ENCODE measurements at regions not wholly inside any gene's neighbourhood (a gene's known extent, or its start where the extent isn't known, plus 50 kb on each side); places are given as distances from the start of the nearest gene placed in this dataset.

DNA sequence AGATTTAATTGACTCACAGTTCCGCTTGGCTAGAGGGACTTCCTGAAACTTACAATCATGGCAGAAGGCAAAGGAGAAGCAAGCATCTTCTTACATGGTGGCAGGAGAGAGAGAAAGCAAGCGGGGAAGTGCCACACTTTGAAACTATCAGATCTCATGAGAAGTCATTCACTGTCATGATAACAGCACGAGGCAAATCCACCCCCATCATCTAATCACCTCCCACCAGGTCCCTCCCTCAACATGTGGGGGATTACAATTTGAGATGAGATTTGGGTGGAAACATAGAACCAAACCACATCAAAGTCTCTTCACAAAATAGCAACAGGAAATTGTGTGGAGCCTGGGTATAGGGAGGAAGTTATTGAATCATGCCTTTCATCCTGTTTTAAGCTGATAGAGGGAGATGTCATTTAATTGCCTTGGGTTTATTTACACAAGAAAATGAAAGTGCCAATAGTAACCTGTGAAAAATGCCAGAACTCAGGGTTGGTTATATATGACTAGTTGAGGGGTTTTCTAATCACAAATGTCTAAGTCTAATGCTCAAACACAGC is 624.8 kb upstream of the LMCD1 start:
- peak; percentile 3 to 63 (median 33) for DNase-seq (ENCODE audit: low read depth in 6 of 9, low spot score in 9 of 9)
- Histone ChIP-seq H3K9me3 (ENCODE audit: control insufficient read depth in 2 of 2, insufficient read depth in 1 of 2, low read length in 1 of 2) (no peaks in the 10 kb centered on the region), H3K27me3 (ENCODE audit: control insufficient read depth in 2 of 2, insufficient read depth in 1 of 2, low read length in 1 of 2) (no peaks in the 10 kb centered on the region), H3K36me3 (ENCODE audit: control insufficient read depth in 2 of 2, insufficient read depth in 2 of 2, low read length in 1 of 2) (no peaks in the 10 kb centered on the region), H3K4me3 (ENCODE audit: low read length in 2 of 2) (no peak overlapping the region), H3K4me1 (ENCODE audit: control insufficient read depth in 2 of 2, insufficient read depth in 2 of 2, low read length in 2 of 2) (no peaks in the 10 kb centered on the region), H3K27ac (ENCODE audit: low read depth in 1 of 2, low read length in 1 of 2) (no peak overlapping the region)
- WGBS = 2% methylated on average over 3 of the region's 3 CpGs

DNA sequence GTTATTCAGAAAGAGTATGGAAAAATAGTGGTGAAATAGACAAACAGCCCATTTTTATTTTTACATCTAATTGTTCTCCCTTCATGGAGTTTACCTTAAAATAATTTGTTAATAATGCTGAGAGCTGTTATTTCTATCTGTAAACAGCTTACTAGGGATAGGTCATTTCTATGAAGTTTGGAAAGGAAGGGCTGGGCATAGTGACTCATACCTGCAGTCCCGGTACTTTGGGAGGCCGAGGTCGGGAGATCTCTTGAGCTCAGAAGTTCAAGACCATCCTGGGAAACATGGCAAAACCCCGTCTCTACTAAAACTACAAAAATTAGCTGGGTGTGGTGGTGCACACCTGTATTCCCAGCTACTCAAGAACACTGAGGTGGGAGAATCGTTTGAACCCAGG is 624.3 kb upstream of the LMCD1 start:
- Histone ChIP-seq H3K27me3 (ENCODE audit: control insufficient read depth in 2 of 2, insufficient read depth in 1 of 2, low read length in 1 of 2) (no peaks in the 10 kb centered on the region), H3K4me1 (ENCODE audit: control insufficient read depth in 2 of 2, insufficient read depth in 2 of 2, low read length in 2 of 2) (no peaks in the 10 kb centered on the region), H3K4me3 (ENCODE audit: low read length in 2 of 2) (no peak overlapping the region), H3K27ac (ENCODE audit: low read depth in 1 of 2, low read length in 1 of 2) (no peak overlapping the region), H3K36me3 (ENCODE audit: control insufficient read depth in 2 of 2, insufficient read depth in 2 of 2, low read length in 1 of 2) (no peaks in the 10 kb centered on the region), H3K9me3 (ENCODE audit: control insufficient read depth in 2 of 2, insufficient read depth in 1 of 2, low read length in 1 of 2) (no peaks in the 10 kb centered on the region)
- DNase-seq (ENCODE audit: low read depth in 6 of 9, low spot score in 9 of 9) = no peak
- WGBS = 76% methylated on average over 5 of the region's 5 CpGs

DNA sequence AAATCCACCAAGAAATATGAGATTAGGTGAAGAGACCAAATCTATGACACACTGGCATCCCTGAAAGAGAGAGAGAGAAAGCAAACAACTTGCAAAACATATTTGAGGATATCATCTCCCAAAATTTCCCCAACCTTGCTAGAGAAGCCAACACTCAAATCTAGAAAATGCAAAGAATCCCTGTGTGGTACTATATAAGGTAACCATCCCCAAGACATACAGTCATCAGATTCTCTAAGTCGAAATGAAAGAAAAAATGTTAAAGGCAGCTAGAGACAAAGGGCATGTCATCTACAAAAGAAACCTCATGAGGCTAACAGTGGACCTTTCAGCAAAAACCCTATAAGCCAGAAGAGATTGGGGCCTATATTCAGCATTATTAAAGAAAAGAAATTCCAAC is 622.1 kb upstream of the LMCD1 start:
- H3K9me3 ChIP-seq (ENCODE audit: control insufficient read depth in 2 of 2, insufficient read depth in 1 of 2, low read length in 1 of 2) = peaks cover 0 to 4% of the 10 kb centered on the region in 2 donors
- 89% methylated on average over 1 of the region's 1 CpG for WGBS

DNA sequence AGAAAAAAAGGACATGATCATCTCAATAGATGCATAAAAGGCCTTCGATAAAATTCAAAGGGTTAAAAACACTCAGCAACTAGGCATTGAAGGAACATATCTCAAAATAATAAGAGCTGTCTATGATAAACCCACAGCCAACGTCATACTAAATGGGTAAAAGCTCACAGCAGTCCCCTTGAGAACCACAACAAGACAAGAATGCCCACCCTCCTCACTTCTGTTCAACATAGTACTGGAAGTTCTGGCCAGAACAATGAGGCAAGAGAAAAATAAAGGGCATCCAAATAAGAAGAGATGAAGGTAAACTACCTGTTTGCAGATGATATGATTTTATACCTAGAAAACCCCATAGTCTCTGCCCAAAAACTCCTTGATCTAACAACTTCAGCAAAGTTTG is 619.7 kb upstream of the LMCD1 start:
- no peak for DNase-seq (ENCODE audit: low read depth in 6 of 9, low spot score in 9 of 9)
- 88% methylated on average over 2 of the region's 2 CpGs for WGBS
- H3K27ac ChIP-seq (ENCODE audit: low read depth in 1 of 2, low read length in 1 of 2) = no peak overlapping the region
- H3K27me3 ChIP-seq (ENCODE audit: control insufficient read depth in 2 of 2, insufficient read depth in 1 of 2, low read length in 1 of 2) = no peaks in the 10 kb centered on the region
- no peak overlapping the region for H3K4me3 ChIP-seq (ENCODE audit: low read length in 2 of 2)
- H3K9me3 ChIP-seq (ENCODE audit: control insufficient read depth in 2 of 2, insufficient read depth in 1 of 2, low read length in 1 of 2) = peaks cover 0 to 4% of the 10 kb centered on the region in 2 donors
- no peaks in the 10 kb centered on the region for H3K4me1 ChIP-seq (ENCODE audit: control insufficient read depth in 2 of 2, insufficient read depth in 2 of 2, low read length in 2 of 2)
- no peaks in the 10 kb centered on the region for H3K36me3 ChIP-seq (ENCODE audit: control insufficient read depth in 2 of 2, insufficient read depth in 2 of 2, low read length in 1 of 2)

More for the DNA sequence above, 622.1 kb upstream of the LMCD1 start:
- H3K27me3 ChIP-seq (ENCODE audit: control insufficient read depth in 2 of 2, insufficient read depth in 1 of 2, low read length in 1 of 2) = no peaks in the 10 kb centered on the region
- H3K4me1 ChIP-seq (ENCODE audit: control insufficient read depth in 2 of 2, insufficient read depth in 2 of 2, low read length in 2 of 2) = no peaks in the 10 kb centered on the region
- no peak for DNase-seq (ENCODE audit: low read depth in 6 of 9, low spot score in 9 of 9)
- H3K36me3 ChIP-seq (ENCODE audit: control insufficient read depth in 2 of 2, insufficient read depth in 2 of 2, low read length in 1 of 2) = no peaks in the 10 kb centered on the region
- H3K4me3 ChIP-seq (ENCODE audit: low read length in 2 of 2) = no peak overlapping the region
- no peak overlapping the region for H3K27ac ChIP-seq (ENCODE audit: low read depth in 1 of 2, low read length in 1 of 2)

DNA sequence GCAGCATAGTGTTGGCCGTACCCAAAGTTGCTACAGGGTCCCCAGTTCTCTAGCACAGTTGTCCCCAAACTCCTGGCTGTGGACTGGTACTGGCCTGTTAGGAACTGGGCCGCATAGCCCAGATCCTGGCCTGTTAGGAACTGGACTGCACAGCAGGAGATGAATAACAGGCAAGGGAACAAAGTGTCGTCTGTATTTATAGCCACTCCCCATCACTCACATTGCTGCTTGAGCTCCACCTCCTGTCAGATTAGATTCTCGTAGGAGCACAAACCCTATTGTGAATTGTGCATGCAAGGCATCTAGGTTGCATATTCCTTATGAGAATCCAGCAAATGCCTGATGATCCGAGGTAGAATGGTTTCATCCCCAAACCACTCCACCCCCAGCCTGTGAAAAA is 604.0 kb upstream of the LMCD1 start:
- no peak for DNase-seq (ENCODE audit: low read depth in 6 of 9, low spot score in 9 of 9)
- no peak overlapping the region for H3K4me3 ChIP-seq (ENCODE audit: low read length in 2 of 2)
- WGBS = 84% methylated on average over 5 of the region's 5 CpGs
- H3K27me3 ChIP-seq (ENCODE audit: control insufficient read depth in 2 of 2, insufficient read depth in 1 of 2, low read length in 1 of 2) = no peaks in the 10 kb centered on the region
- peaks cover 0 to 5% of the 10 kb centered on the region in 2 donors for H3K9me3 ChIP-seq (ENCODE audit: control insufficient read depth in 2 of 2, insufficient read depth in 1 of 2, low read length in 1 of 2)
- no peaks in the 10 kb centered on the region for H3K4me1 ChIP-seq (ENCODE audit: control insufficient read depth in 2 of 2, insufficient read depth in 2 of 2, low read length in 2 of 2)
- no peak overlapping the region for H3K27ac ChIP-seq (ENCODE audit: low read depth in 1 of 2, low read length in 1 of 2)
- H3K36me3 ChIP-seq (ENCODE audit: control insufficient read depth in 2 of 2, insufficient read depth in 2 of 2, low read length in 1 of 2) = no peaks in the 10 kb centered on the region

DNA sequence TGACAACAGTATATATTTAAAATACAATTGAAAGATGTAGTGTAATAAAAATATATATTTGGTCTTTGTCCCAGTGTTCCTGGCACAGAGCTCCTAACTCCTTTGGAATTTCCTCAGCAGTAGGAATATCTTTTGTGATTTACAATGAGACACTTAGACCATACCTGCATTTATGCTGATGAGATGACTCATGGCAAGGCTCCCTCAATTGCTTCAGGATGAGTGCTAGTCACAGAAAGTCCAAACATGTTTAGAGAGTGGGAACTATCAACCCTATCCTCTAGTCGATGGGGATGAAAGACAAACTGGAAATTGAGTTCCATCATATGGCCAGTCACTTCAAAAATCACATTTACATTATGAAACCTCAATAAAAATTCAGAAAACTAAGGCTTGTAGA is 588.3 kb upstream of the LMCD1 start:
- H3K27ac ChIP-seq (ENCODE audit: low read depth in 1 of 2, low read length in 1 of 2) = no peak overlapping the region
- no peaks in the 10 kb centered on the region for H3K9me3 ChIP-seq (ENCODE audit: control insufficient read depth in 2 of 2, insufficient read depth in 1 of 2, low read length in 1 of 2)
- 90% methylated on average over 1 of the region's 1 CpG for WGBS
- no peak overlapping the region for H3K4me3 ChIP-seq (ENCODE audit: low read length in 2 of 2)
- no peak for DNase-seq (ENCODE audit: low read depth in 6 of 9, low spot score in 9 of 9)
- no peaks in the 10 kb centered on the region for H3K4me1 ChIP-seq (ENCODE audit: control insufficient read depth in 2 of 2, insufficient read depth in 2 of 2, low read length in 2 of 2)
- H3K27me3 ChIP-seq (ENCODE audit: control insufficient read depth in 2 of 2, insufficient read depth in 1 of 2, low read length in 1 of 2) = no peaks in the 10 kb centered on the region
- H3K36me3 ChIP-seq (ENCODE audit: control insufficient read depth in 2 of 2, insufficient read depth in 2 of 2, low read length in 1 of 2) = no peaks in the 10 kb centered on the region

DNA sequence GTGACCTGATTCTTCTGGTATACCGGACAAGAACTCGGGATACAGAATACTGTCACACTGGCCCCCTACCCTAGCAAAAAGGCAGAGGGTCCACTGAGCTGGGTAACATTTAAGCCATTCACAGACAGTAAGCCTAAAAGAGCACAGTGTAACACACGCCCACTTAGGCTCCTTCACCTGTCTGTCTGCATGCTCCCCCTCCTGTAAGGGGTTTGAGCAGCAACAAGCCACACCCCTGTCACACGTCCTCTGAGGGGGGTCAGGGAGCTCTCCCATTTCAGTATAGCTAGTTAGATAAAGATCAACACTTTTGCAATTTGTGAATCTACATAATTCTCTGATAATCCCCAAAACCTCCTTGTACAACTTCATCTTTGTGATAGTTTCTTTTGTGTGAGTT is 586.3 kb upstream of the LMCD1 start:
- Histone ChIP-seq H3K9me3 (ENCODE audit: control insufficient read depth in 2 of 2, insufficient read depth in 1 of 2, low read length in 1 of 2) (no peaks in the 10 kb centered on the region), H3K27me3 (ENCODE audit: control insufficient read depth in 2 of 2, insufficient read depth in 1 of 2, low read length in 1 of 2) (no peaks in the 10 kb centered on the region), H3K27ac (ENCODE audit: low read depth in 1 of 2, low read length in 1 of 2) (no peak overlapping the region), H3K4me1 (ENCODE audit: control insufficient read depth in 2 of 2, insufficient read depth in 2 of 2, low read length in 2 of 2) (no peaks in the 10 kb centered on the region), H3K4me3 (ENCODE audit: low read length in 2 of 2) (no peak overlapping the region), H3K36me3 (ENCODE audit: control insufficient read depth in 2 of 2, insufficient read depth in 2 of 2, low read length in 1 of 2) (no peaks in the 10 kb centered on the region)
- no peak for DNase-seq (ENCODE audit: low read depth in 6 of 9, low spot score in 9 of 9)
- 89% methylated on average over 4 of the region's 4 CpGs for WGBS

DNA sequence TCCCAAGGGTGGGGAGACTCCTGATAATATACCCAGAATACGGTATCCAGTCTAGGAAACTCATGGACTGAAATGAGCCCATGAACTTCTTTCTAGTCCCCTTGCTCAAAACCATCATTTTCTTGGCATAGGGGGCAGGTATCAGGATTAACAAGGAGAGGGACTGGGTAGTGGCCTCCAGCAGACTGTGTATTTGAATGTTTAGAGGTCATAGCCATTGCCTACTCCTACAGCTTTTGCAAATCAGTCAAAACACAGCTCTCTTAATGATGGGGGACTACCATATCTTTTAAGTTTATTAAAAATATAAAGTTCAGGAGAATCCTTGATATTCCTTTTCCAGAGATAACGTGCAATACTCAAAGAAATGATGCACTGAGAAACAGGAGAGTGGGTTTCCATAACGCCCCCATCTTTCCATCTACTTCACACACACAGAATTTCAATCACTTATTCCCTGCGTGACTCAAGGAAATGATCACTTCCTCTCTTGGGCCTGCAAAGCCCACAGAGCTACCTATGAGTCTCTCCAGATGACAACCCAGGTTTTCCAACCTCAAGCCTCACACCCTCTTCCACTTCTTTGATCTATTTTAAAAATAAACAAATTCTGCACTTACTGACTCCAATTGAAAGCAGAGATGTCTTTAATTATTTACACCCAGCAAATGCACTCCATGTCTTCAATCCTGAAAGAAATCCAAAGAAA is 584.0 kb upstream of the LMCD1 start:
- Histone ChIP-seq H3K27me3 (ENCODE audit: control insufficient read depth in 2 of 2, insufficient read depth in 1 of 2, low read length in 1 of 2) (no peaks in the 10 kb centered on the region), H3K4me3 (ENCODE audit: low read length in 2 of 2) (no peak overlapping the region), H3K36me3 (ENCODE audit: control insufficient read depth in 2 of 2, insufficient read depth in 2 of 2, low read length in 1 of 2) (no peaks in the 10 kb centered on the region), H3K27ac (ENCODE audit: low read depth in 1 of 2, low read length in 1 of 2) (no peak overlapping the region), H3K9me3 (ENCODE audit: control insufficient read depth in 2 of 2, insufficient read depth in 1 of 2, low read length in 1 of 2) (no peaks in the 10 kb centered on the region), H3K4me1 (ENCODE audit: control insufficient read depth in 2 of 2, insufficient read depth in 2 of 2, low read length in 2 of 2) (no peaks in the 10 kb centered on the region)
- DNase-seq (ENCODE audit: low read depth in 6 of 9, low spot score in 9 of 9) = no peak
- WGBS = 71% methylated on average over 4 of the region's 4 CpGs

DNA sequence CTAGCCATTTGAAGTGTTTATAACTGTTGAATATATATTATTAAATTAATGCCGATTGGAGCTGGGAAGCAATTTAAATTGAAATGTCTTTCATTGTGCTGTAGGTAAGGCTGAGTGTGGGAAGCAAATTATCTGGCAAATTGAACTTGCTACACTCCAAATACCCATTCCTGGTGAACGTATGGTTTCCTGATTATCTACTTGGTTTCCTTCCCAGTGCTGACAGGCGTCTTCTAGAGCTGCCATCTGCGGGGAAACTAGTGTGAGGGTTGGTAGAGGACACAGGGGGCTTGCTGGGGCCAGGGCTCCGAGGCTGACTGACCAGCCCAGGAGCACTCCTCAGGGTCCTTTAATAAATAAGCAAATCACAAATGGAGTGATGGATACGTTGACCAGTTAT is 581.4 kb upstream of the LMCD1 start:
- DNase-seq (ENCODE audit: low read depth in 6 of 9, low spot score in 9 of 9) = no peak
- Histone ChIP-seq H3K4me1 (ENCODE audit: control insufficient read depth in 2 of 2, insufficient read depth in 2 of 2, low read length in 2 of 2) (no peaks in the 10 kb centered on the region), H3K9me3 (ENCODE audit: control insufficient read depth in 2 of 2, insufficient read depth in 1 of 2, low read length in 1 of 2) (no peaks in the 10 kb centered on the region), H3K36me3 (ENCODE audit: control insufficient read depth in 2 of 2, insufficient read depth in 2 of 2, low read length in 1 of 2) (no peaks in the 10 kb centered on the region), H3K4me3 (ENCODE audit: low read length in 2 of 2) (no peak overlapping the region), H3K27me3 (ENCODE audit: control insufficient read depth in 2 of 2, insufficient read depth in 1 of 2, low read length in 1 of 2) (no peaks in the 10 kb centered on the region), H3K27ac (ENCODE audit: low read depth in 1 of 2, low read length in 1 of 2) (no peak overlapping the region)
- WGBS = 81% methylated on average over 6 of the region's 6 CpGs
